ENCODE measurements at regions not wholly inside any gene's neighbourhood (a gene's known extent, or its start where the extent isn't known, plus 50 kb on each side); places are given as distances from the start of the nearest gene placed in this dataset.

GRCh38 chr17:70323269-70323668 lies 153.9 kb downstream of the KCNJ2 start:
- Histone ChIP-seq H3K36me3 (ENCODE audit: low read depth) (no peaks in the 10 kb centered on the region), H3K9me2 (ENCODE audit: insufficient read depth) (no peaks in the 10 kb centered on the region), H3K27ac (no peak overlapping the region), H3K27me3 (ENCODE audit: insufficient read depth, low read depth) (no peaks in the 10 kb centered on the region), H3K4me1 (replicated peaks; ENCODE audit: insufficient read depth) (no peaks in the 10 kb centered on the region), H2AFZ (no peak overlapping the region), H3K9me3 (ENCODE audit: insufficient read depth, low read depth) (no peaks in the 10 kb centered on the region), H3K4me3 (no peak overlapping the region), H3K79me2 (ENCODE audit: low read depth) (no peaks in the 10 kb centered on the region), H3F3A (ENCODE audit: insufficient read depth, low read depth) (no peaks in the 10 kb centered on the region), H3K4me2 (no peak overlapping the region), H4K20me1 (ENCODE audit: insufficient read depth) (no peaks in the 10 kb centered on the region)
- no TSS peak for BruUV-seq (replicated peaks)
- CTCF ChIA-PET: no interaction called here
- intact Hi-C loops (cut with micrococcal nuclease; ENCODE audit: unreplicated experiment): no loop called here
- no peak for TF ChIP-seq EZH2 (IDR thresholded peaks at IDR 0.05; ENCODE audit: low read depth)
- TF ChIP-seq CTCF (conservative IDR thresholded peaks at IDR 0.05): no peak
- DNase-seq: no peak
- POLR2A ChIA-PET (ENCODE audit: unreplicated experiment): no interaction called here

GRCh38 chr17:70324031-70324430 lies 154.7 kb downstream of the KCNJ2 start:
- no peaks in the 10 kb centered on the region for H3K4me1 ChIP-seq (replicated peaks; ENCODE audit: insufficient read depth)

GRCh38 chr17:70327279-70327678 lies 157.9 kb downstream of the KCNJ2 start:
- intact Hi-C loops (cut with micrococcal nuclease; ENCODE audit: unreplicated experiment): no loop called here
- Histone ChIP-seq H3F3A (ENCODE audit: insufficient read depth, low read depth) (no peaks in the 10 kb centered on the region), H3K27ac (no peak overlapping the region), H4K20me1 (ENCODE audit: insufficient read depth) (no peaks in the 10 kb centered on the region), H3K4me1 (replicated peaks; ENCODE audit: insufficient read depth) (no peaks in the 10 kb centered on the region), H3K9me3 (ENCODE audit: insufficient read depth, low read depth) (no peaks in the 10 kb centered on the region), H3K27me3 (ENCODE audit: insufficient read depth, low read depth) (no peaks in the 10 kb centered on the region), H3K9me2 (ENCODE audit: insufficient read depth) (no peaks in the 10 kb centered on the region), H3K4me3 (no peak overlapping the region), H3K4me2 (no peak overlapping the region), H2AFZ (no peak overlapping the region), H3K79me2 (ENCODE audit: low read depth) (no peaks in the 10 kb centered on the region), H3K36me3 (ENCODE audit: low read depth) (no peaks in the 10 kb centered on the region)
- ChIA-PET CTCF (no interaction called here), POLR2A (ENCODE audit: unreplicated experiment) (no interaction called here)
- TF ChIP-seq CTCF (conservative IDR thresholded peaks at IDR 0.05): no peak
- TF ChIP-seq EZH2 (IDR thresholded peaks at IDR 0.05; ENCODE audit: low read depth): no peak
- BruUV-seq (replicated peaks): no TSS peak
- no peak for DNase-seq

More at GRCh38 chr17:70324031-70324430, 154.7 kb downstream of the KCNJ2 start:
- no peaks in the 10 kb centered on the region for H3K79me2 ChIP-seq (ENCODE audit: low read depth)
- H2AFZ ChIP-seq: no peak overlapping the region
- H3F3A ChIP-seq (ENCODE audit: insufficient read depth, low read depth): no peaks in the 10 kb centered on the region
- H3K4me3 ChIP-seq: no peak overlapping the region
- H3K27me3 ChIP-seq (ENCODE audit: insufficient read depth, low read depth): no peaks in the 10 kb centered on the region
- H3K9me2 ChIP-seq (ENCODE audit: insufficient read depth): no peaks in the 10 kb centered on the region
- no TSS peak for BruUV-seq (replicated peaks)
- no peak overlapping the region for H3K4me2 ChIP-seq
- no peak overlapping the region for H3K27ac ChIP-seq
- CTCF ChIA-PET: no interaction called here
- intact Hi-C loops (cut with micrococcal nuclease; ENCODE audit: unreplicated experiment): no loop called here
- DNase-seq: no peak
- H3K9me3 ChIP-seq (ENCODE audit: insufficient read depth, low read depth): no peaks in the 10 kb centered on the region
- POLR2A ChIA-PET (ENCODE audit: unreplicated experiment): no interaction called here
- no peaks in the 10 kb centered on the region for H4K20me1 ChIP-seq (ENCODE audit: insufficient read depth)
- no peaks in the 10 kb centered on the region for H3K36me3 ChIP-seq (ENCODE audit: low read depth)
- no peak for TF ChIP-seq EZH2 (IDR thresholded peaks at IDR 0.05; ENCODE audit: low read depth)
- TF ChIP-seq CTCF (conservative IDR thresholded peaks at IDR 0.05): no peak

Measured in PC-9 (cell line).